Prostate gland (tissue), 2 donors: ENCODE measurements at regions not wholly inside any gene's neighbourhood (a gene's known extent, or its start where the extent isn't known, plus 50 kb on each side); places are given as distances from the start of the nearest gene placed in this dataset.

Experiments
- POLR2A ChIP-seq: fragments of 450-650 bp; IDR thresholded peaks from one replicate; pipeline ENCODE4 v1.6.1; 2016; ENCODE audit warnings: antibody characterized with exemption, mild to moderate bottlenecking
- POLR2AphosphoS5 ChIP-seq: sonication (generic); formaldehyde crosslinking; IDR thresholded peaks from one replicate; pipeline ENCODE4 v1.6.1; 2017; ENCODE audit warnings: antibody characterized with exemption
- TF ChIP-seq, protein P1 (sequence below), 4 experiments: fragments of 200-600 bp in 2 of 4; fragments of 450-650 bp in 2 of 4; sonication (generic) in 2 of 4; IDR thresholded peaks; 1 replicate in 3 of 4; 2 replicates in 1 of 4; pipeline ENCODE4 v1.5.1; 2016 to 2019; ENCODE audit warnings: antibody characterized with exemption in 4 of 4, mild to moderate bottlenecking in 2 of 4, moderate library complexity in 2 of 4

DNA sequence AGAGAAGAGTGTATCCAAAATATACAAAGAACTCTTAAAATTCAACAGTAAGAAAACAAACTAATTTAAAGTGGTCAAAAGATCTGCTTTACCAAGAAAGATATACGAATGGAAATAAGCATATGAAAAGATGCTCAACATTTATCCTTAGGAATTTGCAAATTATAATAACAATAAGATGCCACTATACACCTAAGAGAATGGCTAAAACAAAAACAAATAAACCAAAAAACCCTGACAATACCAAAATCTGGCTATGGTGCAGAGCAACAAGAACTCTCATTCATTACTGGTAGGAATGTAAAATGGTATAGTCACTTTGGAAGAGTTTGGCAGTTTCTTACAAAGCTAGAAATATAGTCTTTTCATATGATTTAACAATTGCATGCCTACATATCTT is 545.7 kb upstream of the AGA start:
- TF ChIP-seq, protein P1, sequence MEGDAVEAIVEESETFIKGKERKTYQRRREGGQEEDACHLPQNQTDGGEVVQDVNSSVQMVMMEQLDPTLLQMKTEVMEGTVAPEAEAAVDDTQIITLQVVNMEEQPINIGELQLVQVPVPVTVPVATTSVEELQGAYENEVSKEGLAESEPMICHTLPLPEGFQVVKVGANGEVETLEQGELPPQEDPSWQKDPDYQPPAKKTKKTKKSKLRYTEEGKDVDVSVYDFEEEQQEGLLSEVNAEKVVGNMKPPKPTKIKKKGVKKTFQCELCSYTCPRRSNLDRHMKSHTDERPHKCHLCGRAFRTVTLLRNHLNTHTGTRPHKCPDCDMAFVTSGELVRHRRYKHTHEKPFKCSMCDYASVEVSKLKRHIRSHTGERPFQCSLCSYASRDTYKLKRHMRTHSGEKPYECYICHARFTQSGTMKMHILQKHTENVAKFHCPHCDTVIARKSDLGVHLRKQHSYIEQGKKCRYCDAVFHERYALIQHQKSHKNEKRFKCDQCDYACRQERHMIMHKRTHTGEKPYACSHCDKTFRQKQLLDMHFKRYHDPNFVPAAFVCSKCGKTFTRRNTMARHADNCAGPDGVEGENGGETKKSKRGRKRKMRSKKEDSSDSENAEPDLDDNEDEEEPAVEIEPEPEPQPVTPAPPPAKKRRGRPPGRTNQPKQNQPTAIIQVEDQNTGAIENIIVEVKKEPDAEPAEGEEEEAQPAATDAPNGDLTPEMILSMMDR (IDR thresholded peaks at IDR 0.05) = no peak
- TF ChIP-seq POLR2A = no peak
- TF ChIP-seq POLR2AphosphoS5 = no peak
